Thoracic aorta (tissue), 2 donors: ENCODE measurements at regions not wholly inside any gene's neighbourhood (a gene's known extent, or its start where the extent isn't known, plus 50 kb on each side); places are given as distances from the start of the nearest gene placed in this dataset.

ENCODE experiments used
- ATAC-seq: fragments of 150-250 bp; one replicate; pipeline ENCODE4 v1.8.0; 2017; ENCODE audit warnings: low read depth; ENCODE audit not compliant: insufficient number of reproducible peaks, low FRiP score
- DNase-seq: peaks from one replicate; pipeline ENCODE4 v3.0.0-alpha.2; 2020; ENCODE audit warnings: low spot score
- H3K27ac ChIP-seq, 2 donors: fragments of 200-600 bp; sonication (generic); 1 replicate in 1 of 2; 2 replicates in 1 of 2; pipeline ENCODE4 v1.5.1; 2016; ENCODE audit warnings: mild to moderate bottlenecking in 2 of 2, moderate library complexity in 2 of 2
- H3K27me3 ChIP-seq: fragments of 200-600 bp; sonication (generic); replicated peaks from 2 replicates; pipeline ENCODE4 v1.6.0; 2016; ENCODE audit warnings: mild to moderate bottlenecking; ENCODE audit not compliant: insufficient read depth
- H3K36me3 ChIP-seq: fragments of 200-600 bp; sonication (generic); one replicate; pipeline ENCODE4 v1.5.1; 2016
- H3K4me1 ChIP-seq, 2 donors: fragments of 200-600 bp; sonication (generic); 1 replicate in 1 of 2; 2 replicates in 1 of 2; pipeline versions ENCODE4 v1.5.1 to v1.6.0; 2016; ENCODE audit warnings: low read depth in 2 of 2, mild to moderate bottlenecking in 1 of 2; ENCODE audit not compliant: control insufficient read depth in 1 of 2
- H3K4me3 ChIP-seq: fragments of 200-600 bp; sonication (generic); 2 replicates; pipeline ENCODE4 v1.5.1; 2016; ENCODE audit warnings: mild to moderate bottlenecking
- H3K9me3 ChIP-seq: fragments of 200-600 bp; sonication (generic); 2 replicates; pipeline ENCODE4 v1.5.1; 2016
- CTCF ChIP-seq: fragments of 200-600 bp; sonication (generic); IDR thresholded peaks from one replicate; pipeline ENCODE4 v1.5.1; 2019; ENCODE audit warnings: antibody characterized with exemption

DNA sequence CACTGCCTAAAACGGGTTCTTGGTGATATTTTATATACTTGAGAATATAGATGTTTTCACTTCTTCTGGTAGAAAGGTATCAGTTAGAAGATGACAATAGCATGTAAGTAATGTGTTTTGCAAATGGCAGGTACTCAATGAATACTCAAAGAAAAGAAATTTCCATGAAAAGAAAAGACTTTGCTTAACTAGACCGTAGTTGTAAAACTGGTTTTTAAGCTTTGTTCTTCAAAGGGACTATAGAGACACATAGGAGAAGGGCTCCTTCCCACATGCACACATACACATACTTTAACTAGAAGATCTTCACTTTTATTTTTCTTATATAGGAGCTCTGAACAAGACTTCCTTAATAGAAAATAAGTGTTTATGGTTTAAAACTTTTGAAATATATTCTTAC is 215.3 kb upstream of the RND3 start:
- TF ChIP-seq CTCF = no peak
- Histone ChIP-seq H3K9me3 (no peaks in the 10 kb centered on the region), H3K36me3 (no peaks in the 10 kb centered on the region), H3K27me3 (no peaks in the 10 kb centered on the region), H3K4me1 (peaks cover 9 to 13% of the 10 kb centered on the region in 2 donors), H3K4me3 (no peak overlapping the region), H3K27ac (no peak overlapping the region)
- ATAC-seq (no peak), DNase-seq (no peak)

- no peaks in the 10 kb centered on the region for H3K9me3 ChIP-seq
- H3K36me3 ChIP-seq = no peaks in the 10 kb centered on the region
- H3K27ac ChIP-seq = no peak overlapping the region
- H3K27me3 ChIP-seq = no peaks in the 10 kb centered on the region
- H3K4me3 ChIP-seq = no peak overlapping the region
- DNase-seq (no peak), ATAC-seq (no peak)
- TF ChIP-seq CTCF = no peak
- peaks cover 10 to 18% of the 10 kb centered on the region in 2 donors for H3K4me1 ChIP-seq
Observed at GRCh38 chr2:150700666-150701580, 213.5 kb upstream of the RND3 start.

DNA sequence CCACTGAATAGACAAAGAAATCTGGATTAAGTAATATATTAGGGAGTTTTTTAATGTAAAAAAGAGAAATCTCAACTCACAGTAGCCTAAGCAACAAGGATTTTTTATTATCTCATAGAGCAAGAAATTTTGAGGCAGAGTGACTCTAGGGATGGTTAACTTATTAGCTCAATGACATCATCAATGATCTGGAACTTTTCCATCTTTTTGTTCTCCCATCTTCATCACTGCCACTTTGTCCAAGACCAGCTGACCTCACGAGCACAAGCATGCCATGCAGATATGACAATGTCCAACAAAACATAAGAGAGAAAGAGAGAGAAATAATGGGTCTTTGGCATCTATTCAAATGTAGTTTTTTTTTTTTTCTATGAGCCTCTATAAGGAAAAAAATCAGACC is 211.8 kb upstream of the RND3 start:
- Histone ChIP-seq H3K27ac (no peak overlapping the region), H3K36me3 (no peaks in the 10 kb centered on the region), H3K4me1 (peaks cover 10 to 18% of the 10 kb centered on the region in 2 donors), H3K4me3 (no peak overlapping the region), H3K9me3 (no peaks in the 10 kb centered on the region), H3K27me3 (no peaks in the 10 kb centered on the region)
- ATAC-seq = no peak
- no peak for TF ChIP-seq CTCF
- no peak for DNase-seq

GRCh38 chr2:150698016-150698661 is 210.7 kb upstream of the RND3 start:
- no peaks in the 10 kb centered on the region for H3K9me3 ChIP-seq
- DNase-seq (no peak), ATAC-seq (no peak)
- H3K27ac ChIP-seq = peak overlapping the region in 1 of 2 donors; percentile 40
- no peaks in the 10 kb centered on the region for H3K27me3 ChIP-seq
- peaks cover 10 to 18% of the 10 kb centered on the region in 2 donors for H3K4me1 ChIP-seq
- TF ChIP-seq CTCF = no peak
- no peaks in the 10 kb centered on the region for H3K36me3 ChIP-seq
- H3K4me3 ChIP-seq = no peak overlapping the region

DNA sequence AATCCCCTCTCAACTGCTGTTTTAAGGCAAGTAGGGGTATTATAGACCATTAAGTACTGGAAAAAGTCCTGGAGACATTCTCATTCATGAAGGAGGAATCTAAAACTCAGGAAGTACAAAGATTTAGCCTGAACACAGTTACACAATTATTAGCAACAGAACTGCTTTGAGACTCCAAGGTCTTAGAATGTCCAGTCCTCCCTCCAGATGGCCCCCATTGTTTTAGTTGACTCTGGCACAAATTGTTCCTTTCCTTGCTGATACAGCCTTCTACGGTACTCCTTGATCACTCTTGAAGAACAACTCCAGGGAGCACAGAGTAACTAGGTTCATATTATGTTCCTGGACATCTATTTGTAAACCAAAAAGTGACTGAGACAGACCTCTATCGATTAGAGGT is 210.1 kb upstream of the RND3 start:
- no peak overlapping the region for H3K4me3 ChIP-seq
- H3K36me3 ChIP-seq = no peaks in the 10 kb centered on the region
- ATAC-seq = no peak

More for the DNA sequence above, 210.1 kb upstream of the RND3 start:
- Histone ChIP-seq H3K27me3 (no peaks in the 10 kb centered on the region), H3K27ac (peak overlapping the region in 1 of 2 donors; percentile 40), H3K4me1 (peaks cover 10 to 18% of the 10 kb centered on the region in 2 donors), H3K9me3 (no peaks in the 10 kb centered on the region)
- TF ChIP-seq CTCF = no peak
- DNase-seq = no peak
